IMR-90 (cell line): ENCODE measurements at regions not wholly inside any gene's neighbourhood (a gene's known extent, or its start where the extent isn't known, plus 50 kb on each side); places are given as distances from the start of the nearest gene placed in this dataset.

Source experiments
- ATAC-seq: fragments of 200-7000 bp; cut with Tn5 transposase; 2 replicates; pipeline ENCODE4 v1.9.1; 2020; ENCODE audit warnings: low read depth, mild to moderate bottlenecking, moderate library complexity
- BruUV-seq: library from RNA; stranded (reverse); fragments of 400-500 nt; replicated peaks from 2 replicates; lab custom pipeline; 2021; lab: Mats Ljungman, UMichigan
- CTCF ChIA-PET: fragments of 300-600 bp; formaldehyde crosslinking; extraction: SDS; loops from one replicate; lab custom pipeline; 2021; ENCODE audit warnings: antibody characterized with exemption; lab: Yijun Ruan, JAX
- POLR2A ChIA-PET: fragments of 300-600 bp; sonication (Branson Sonifier 250); formaldehyde crosslinking; loops from one replicate; lab custom pipeline; 2022; ENCODE audit warnings: antibody characterized with exemption; ENCODE audit not compliant: unreplicated experiment; lab: Charles Lee
- DNase-seq: peaks from one replicate; pipeline ENCODE4 v3.0.0; 2013
- H2AFZ ChIP-seq: replicated peaks from 2 replicates; pipeline ENCODE3; 2013; ENCODE audit warnings: low read length, mild to moderate bottlenecking; ENCODE audit not compliant: poor library complexity
- H2AK5ac ChIP-seq: 2 replicates; pipeline ENCODE4 v1.6.1; 2013; ENCODE audit warnings: low read depth, low read length, inconsistent platforms
- H2AK9ac ChIP-seq: replicated peaks from 2 replicates; pipeline ENCODE3; 2013; ENCODE audit warnings: mild to moderate bottlenecking, low read depth, low read length, moderate library complexity; ENCODE audit not compliant: poor library complexity
- H2BK120ac ChIP-seq: 2 replicates; pipeline ENCODE4 v1.6.1; 2013; ENCODE audit warnings: low read depth, low read length, inconsistent platforms
- H2BK15ac ChIP-seq: 3 replicates; pipeline ENCODE4 v1.6.1; 2013; ENCODE audit warnings: low read depth, low read length, inconsistent platforms
- H2BK20ac ChIP-seq: 2 replicates; pipeline ENCODE4 v1.6.1; 2013; ENCODE audit warnings: low read depth, mild to moderate bottlenecking, inconsistent platforms, low read length, moderate library complexity
- H2BK5ac ChIP-seq: 2 replicates; pipeline ENCODE4 v1.6.1; 2013; ENCODE audit warnings: mild to moderate bottlenecking, low read depth, low read length, inconsistent platforms; ENCODE audit not compliant: poor library complexity, severe bottlenecking
- H3K14ac ChIP-seq: replicated peaks from 2 replicates; pipeline ENCODE4 v1.6.1; 2013; ENCODE audit warnings: low read depth, low read length, inconsistent platforms
- H3K18ac ChIP-seq: 2 replicates; pipeline ENCODE4 v1.6.1; 2013; ENCODE audit warnings: low read depth, low read length, control low read depth
- H3K23ac ChIP-seq: 2 replicates; pipeline ENCODE4 v1.6.1; 2013; ENCODE audit warnings: low read depth, low read length, inconsistent platforms
- H3K27ac ChIP-seq: 2 replicates; pipeline ENCODE4 v1.5.1; 2013; ENCODE audit warnings: mild to moderate bottlenecking, control low read depth, low read length; ENCODE audit not compliant: insufficient read depth
- H3K27me3 ChIP-seq: 2 replicates; pipeline ENCODE4 v1.6.1; 2013; ENCODE audit warnings: low read length; ENCODE audit not compliant: control insufficient read depth, insufficient read depth
- H3K36me3 ChIP-seq: 2 replicates; pipeline ENCODE4 v1.6.1; 2013; ENCODE audit warnings: low read length, mixed read lengths; ENCODE audit not compliant: control insufficient read depth, insufficient read depth
- H3K4ac ChIP-seq: 2 replicates; pipeline ENCODE4 v1.6.1; 2013; ENCODE audit warnings: low read depth, low read length, inconsistent platforms
- H3K4me1 ChIP-seq: 2 replicates; pipeline ENCODE4 v1.6.1; 2013; ENCODE audit warnings: low read length, mixed read lengths; ENCODE audit not compliant: control insufficient read depth, insufficient read depth
- H3K4me2 ChIP-seq: 2 replicates; pipeline ENCODE4 v1.6.1; 2013; ENCODE audit warnings: low read depth, mild to moderate bottlenecking, control low read depth, low read length, moderate library complexity
- H3K4me3 ChIP-seq: 2 replicates; pipeline ENCODE4 v1.5.1; 2013; ENCODE audit warnings: low read depth, mild to moderate bottlenecking, control low read depth, low read length, moderate library complexity; ENCODE audit not compliant: insufficient read depth
- H3K56ac ChIP-seq: 2 replicates; pipeline ENCODE4 v1.6.1; 2013; ENCODE audit warnings: low read length, inconsistent platforms; ENCODE audit not compliant: insufficient read depth; ENCODE audit errors: extremely low read depth
- H3K79me1 ChIP-seq, 2 experiments: 2 replicates each; pipeline ENCODE4 v1.6.1; 2013; ENCODE audit warnings: low read length in 2 of 2, inconsistent platforms in 1 of 2, low read depth in 1 of 2
- H3K9ac ChIP-seq: 2 replicates; pipeline ENCODE4 v1.6.1; 2013; ENCODE audit warnings: low read depth, low read length, control low read depth
- H3K9me1 ChIP-seq: 2 replicates; pipeline ENCODE4 v1.6.1; 2013; ENCODE audit warnings: low read length, inconsistent platforms; ENCODE audit not compliant: insufficient read depth
- H3K9me3 ChIP-seq: 2 replicates; pipeline ENCODE4 v1.6.1; 2013; ENCODE audit warnings: low read length; ENCODE audit not compliant: control insufficient read depth, insufficient read depth
- H4K20me1 ChIP-seq: 2 replicates; pipeline ENCODE4 v1.6.1; 2013; ENCODE audit warnings: low read length, inconsistent platforms; ENCODE audit not compliant: insufficient read depth
- H4K5ac ChIP-seq: 2 replicates; pipeline ENCODE4 v1.6.1; 2013; ENCODE audit warnings: mild to moderate bottlenecking, low read depth, low read length, control low read depth
- H4K8ac ChIP-seq, 2 experiments: 2 replicates each; pipeline ENCODE4 v1.6.1; 2013; ENCODE audit warnings: low read depth in 2 of 2, low read length in 2 of 2, control low read depth in 1 of 2, inconsistent platforms in 1 of 2
- H4K91ac ChIP-seq: 2 replicates; pipeline ENCODE4 v1.6.1; 2013; ENCODE audit warnings: low read depth, low read length, inconsistent platforms; ENCODE audit not compliant: insufficient read depth
- BHLHE40 ChIP-seq: fragments of 150-350 bp; IDR thresholded peaks from 2 replicates; pipeline ENCODE4 v1.6.1; 2016; ENCODE audit warnings: mild to moderate bottlenecking, low read depth, low read length
- CEBPB ChIP-seq: IDR thresholded peaks from 2 replicates; pipeline ENCODE4 v1.6.1; 2012; ENCODE audit warnings: low read depth, low read length, improper control_type of control experiment
- CHD1 ChIP-seq: IDR thresholded peaks from 2 replicates; pipeline ENCODE4 v1.6.1; 2012; ENCODE audit warnings: low read depth, low read length, improper control_type of control experiment
- FOS ChIP-seq: fragments of 150-350 bp; IDR thresholded peaks from 2 replicates; pipeline ENCODE4 v1.6.1; 2016; ENCODE audit warnings: low read depth, low read length
- MAFK ChIP-seq: IDR thresholded peaks from 2 replicates; pipeline ENCODE4 v1.6.1; 2012; ENCODE audit warnings: low read depth, low read length, improper control_type of control experiment
- MAZ ChIP-seq: IDR thresholded peaks from 2 replicates; pipeline ENCODE4 v1.6.1; 2012; ENCODE audit warnings: low read depth, mild to moderate bottlenecking, low read length, improper control_type of control experiment, moderate library complexity, borderline replicate concordance
- MXI1 ChIP-seq: IDR thresholded peaks from 2 replicates; pipeline ENCODE4 v1.6.1; 2012; ENCODE audit warnings: low read depth, mild to moderate bottlenecking, low read length, moderate library complexity, borderline replicate concordance
- NFE2L2 ChIP-seq: fragments of 150-350 bp; IDR thresholded peaks from 2 replicates; pipeline ENCODE4 v1.6.1; 2016; ENCODE audit warnings: low read depth, mild to moderate bottlenecking, low read length
- POLR2A ChIP-seq: IDR thresholded peaks from 2 replicates; pipeline ENCODE4 v1.6.1; 2012; ENCODE audit warnings: mild to moderate bottlenecking, low read depth, low read length
- RAD21 ChIP-seq: IDR thresholded peaks from 2 replicates; pipeline ENCODE4 v1.6.1; 2012; ENCODE audit warnings: low read length, improper control_type of control experiment
- RCOR1 ChIP-seq: IDR thresholded peaks from 2 replicates; pipeline ENCODE4 v1.6.1; 2012; ENCODE audit warnings: mild to moderate bottlenecking, low read length, improper control_type of control experiment; ENCODE audit not compliant: insufficient replicate concordance
- RFX5 ChIP-seq: IDR thresholded peaks from 2 replicates; pipeline ENCODE4 v1.8.0; 2012; ENCODE audit warnings: low read depth, mild to moderate bottlenecking, low read length, moderate library complexity
- SMC3 ChIP-seq: fragments of 150-350 bp; IDR thresholded peaks from 2 replicates; pipeline ENCODE4 v1.6.1; 2016; ENCODE audit warnings: low read depth, mild to moderate bottlenecking, antibody characterized with exemption, low read length, moderate library complexity
- WGBS, 2 experiments: methylation state at CpG; one replicate each; pipeline versions ENCODE4 v1.1.5 to v1.1.7; 2013; ENCODE audit warnings: missing lambda C conversion rate in 2 of 2; ENCODE audit not compliant: insufficient read length in 1 of 2; ENCODE audit errors: extremely low coverage in 2 of 2; 5-methylcytosine and 5-hydroxymethylcytosine counted together
- dilution Hi-C: fragments of 300-500 bp; cut with HindIII; formaldehyde crosslinking; loops from one replicate; pipeline ENCODE4 v1.14.3; 2018; ENCODE audit warnings: low sequenced_read_pairs; ENCODE audit not compliant: unreplicated experiment
- in situ Hi-C: fragments of 300-500 bp; cut with MboI; formaldehyde crosslinking; loops from 3 replicates; pipeline ENCODE4 v1.14.3; 2019; ENCODE audit warnings: low sequenced_read_pairs, inconsistent platforms, mixed read lengths
- intact Hi-C: fragments of 100-400 bp; cut with micrococcal nuclease; formaldehyde crosslinking; loops from 2 replicates; pipeline ENCODE4 v1.10.0; 2022
- TF ChIP-seq, protein P1 (sequence below): fragments of 150-350 bp; IDR thresholded peaks from 2 replicates; pipeline ENCODE4 v1.6.1; 2016; ENCODE audit warnings: low read depth, mild to moderate bottlenecking, low read length, moderate library complexity, borderline replicate concordance
- TF ChIP-seq, protein P2 (sequence below): conservative IDR thresholded peaks from 2 replicates; pipeline ENCODE4 v1.5.1; 2012; ENCODE audit warnings: mild to moderate bottlenecking, low read depth, low read length, improper control_type of control experiment
- TF ChIP-seq, protein P3 (sequence below): fragments of 150-350 bp; IDR thresholded peaks from 2 replicates; pipeline ENCODE4 v1.6.1; 2017; ENCODE audit warnings: mild to moderate bottlenecking, antibody characterized with exemption, low read length, low read depth

DNA sequence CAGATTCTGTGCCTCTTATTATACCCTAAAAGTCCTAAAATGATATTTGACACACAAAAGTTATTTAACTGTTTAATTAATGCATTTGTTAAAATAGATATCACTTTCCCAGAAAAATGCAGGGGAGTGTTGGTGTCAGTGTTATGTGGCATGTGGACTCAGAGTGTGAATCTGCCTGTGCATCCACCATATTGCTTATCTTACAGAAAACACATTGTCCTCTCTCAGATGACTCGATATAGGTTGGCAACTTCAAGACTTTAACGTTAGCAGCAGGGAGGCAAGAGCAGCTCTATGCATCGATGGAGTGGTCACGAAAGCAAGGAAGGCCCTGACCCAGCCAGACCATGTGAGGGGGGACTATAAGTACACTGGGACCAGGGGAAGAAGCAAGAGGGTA, 165.4 kb upstream of the DCBLD2 start:
- no peak overlapping the region for H3K27ac ChIP-seq
- no peak overlapping the region for H4K91ac ChIP-seq
- no peak overlapping the region for H3K18ac ChIP-seq
- no TSS peak for BruUV-seq
- no peaks in the 10 kb centered on the region for H3K79me1 ChIP-seq
- no peaks in the 10 kb centered on the region for H4K20me1 ChIP-seq
- H2BK5ac ChIP-seq = no peak overlapping the region
- intact Hi-C loops = no loop called here
- H3K4me2 ChIP-seq = no peak overlapping the region
- ATAC-seq (no peak), DNase-seq (no peak)
- dilution Hi-C loops = no loop called here
- no peaks in the 10 kb centered on the region for H3K9me1 ChIP-seq
- no peak overlapping the region for H2AFZ ChIP-seq
- CTCF ChIA-PET = no interaction called here
- no peak overlapping the region for H3K4ac ChIP-seq
- in situ Hi-C loops = no loop called here
- TF ChIP-seq CEBPB = no peak
- TF ChIP-seq SMC3 = no peak
- no peak for TF ChIP-seq BHLHE40
- no peak for TF ChIP-seq MXI1
- TF ChIP-seq, protein P1, sequence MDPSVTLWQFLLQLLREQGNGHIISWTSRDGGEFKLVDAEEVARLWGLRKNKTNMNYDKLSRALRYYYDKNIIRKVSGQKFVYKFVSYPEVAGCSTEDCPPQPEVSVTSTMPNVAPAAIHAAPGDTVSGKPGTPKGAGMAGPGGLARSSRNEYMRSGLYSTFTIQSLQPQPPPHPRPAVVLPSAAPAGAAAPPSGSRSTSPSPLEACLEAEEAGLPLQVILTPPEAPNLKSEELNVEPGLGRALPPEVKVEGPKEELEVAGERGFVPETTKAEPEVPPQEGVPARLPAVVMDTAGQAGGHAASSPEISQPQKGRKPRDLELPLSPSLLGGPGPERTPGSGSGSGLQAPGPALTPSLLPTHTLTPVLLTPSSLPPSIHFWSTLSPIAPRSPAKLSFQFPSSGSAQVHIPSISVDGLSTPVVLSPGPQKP = no peak
- TF ChIP-seq FOS = no peak
- TF ChIP-seq NFE2L2 = no peak
- no peak for TF ChIP-seq CHD1
- TF ChIP-seq MAZ = no peak
- TF ChIP-seq POLR2A = no peak
- TF ChIP-seq RAD21 = no peak
- TF ChIP-seq, protein P2, sequence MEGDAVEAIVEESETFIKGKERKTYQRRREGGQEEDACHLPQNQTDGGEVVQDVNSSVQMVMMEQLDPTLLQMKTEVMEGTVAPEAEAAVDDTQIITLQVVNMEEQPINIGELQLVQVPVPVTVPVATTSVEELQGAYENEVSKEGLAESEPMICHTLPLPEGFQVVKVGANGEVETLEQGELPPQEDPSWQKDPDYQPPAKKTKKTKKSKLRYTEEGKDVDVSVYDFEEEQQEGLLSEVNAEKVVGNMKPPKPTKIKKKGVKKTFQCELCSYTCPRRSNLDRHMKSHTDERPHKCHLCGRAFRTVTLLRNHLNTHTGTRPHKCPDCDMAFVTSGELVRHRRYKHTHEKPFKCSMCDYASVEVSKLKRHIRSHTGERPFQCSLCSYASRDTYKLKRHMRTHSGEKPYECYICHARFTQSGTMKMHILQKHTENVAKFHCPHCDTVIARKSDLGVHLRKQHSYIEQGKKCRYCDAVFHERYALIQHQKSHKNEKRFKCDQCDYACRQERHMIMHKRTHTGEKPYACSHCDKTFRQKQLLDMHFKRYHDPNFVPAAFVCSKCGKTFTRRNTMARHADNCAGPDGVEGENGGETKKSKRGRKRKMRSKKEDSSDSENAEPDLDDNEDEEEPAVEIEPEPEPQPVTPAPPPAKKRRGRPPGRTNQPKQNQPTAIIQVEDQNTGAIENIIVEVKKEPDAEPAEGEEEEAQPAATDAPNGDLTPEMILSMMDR = no peak
- TF ChIP-seq RCOR1 = no peak
- TF ChIP-seq RFX5 = no peak
- TF ChIP-seq MAFK = no peak
- TF ChIP-seq, protein P3, sequence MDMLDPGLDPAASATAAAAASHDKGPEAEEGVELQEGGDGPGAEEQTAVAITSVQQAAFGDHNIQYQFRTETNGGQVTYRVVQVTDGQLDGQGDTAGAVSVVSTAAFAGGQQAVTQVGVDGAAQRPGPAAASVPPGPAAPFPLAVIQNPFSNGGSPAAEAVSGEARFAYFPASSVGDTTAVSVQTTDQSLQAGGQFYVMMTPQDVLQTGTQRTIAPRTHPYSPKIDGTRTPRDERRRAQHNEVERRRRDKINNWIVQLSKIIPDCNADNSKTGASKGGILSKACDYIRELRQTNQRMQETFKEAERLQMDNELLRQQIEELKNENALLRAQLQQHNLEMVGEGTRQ = no peak
- H2BK120ac ChIP-seq = no peak overlapping the region
- no peak overlapping the region for H4K8ac ChIP-seq
- no peak overlapping the region for H2BK15ac ChIP-seq
- H3K56ac ChIP-seq = no peak overlapping the region; the same call in 1 of the 2 replicates
- H2BK20ac ChIP-seq = no peak overlapping the region
- H3K4me1 ChIP-seq = no peaks in the 10 kb centered on the region
- WGBS, 2 experiments = 80% methylated on average over 1 of the region's 4 CpGs; no CpG with 5 or more reads in 1 of the 2 experiments
- H3K23ac ChIP-seq = no peak overlapping the region
- H2AK9ac ChIP-seq = no peak overlapping the region
- H3K36me3 ChIP-seq = no peaks in the 10 kb centered on the region
- POLR2A ChIA-PET = no interaction called here
- no peak overlapping the region for H2AK5ac ChIP-seq
- H3K27me3 ChIP-seq = peaks cover 14% of the 10 kb centered on the region
- H3K4me3 ChIP-seq = no peak overlapping the region
- no peak overlapping the region for H3K9ac ChIP-seq
- no peak overlapping the region for H4K5ac ChIP-seq
- H3K14ac ChIP-seq = no peak overlapping the region
- no peaks in the 10 kb centered on the region for H3K9me3 ChIP-seq
